VCaP (cell line): ENCODE measurements at regions not wholly inside any gene's neighbourhood (a gene's known extent, or its start where the extent isn't known, plus 50 kb on each side); places are given as distances from the start of the nearest gene placed in this dataset.
"Not testable (repeated sequence)": the region's sequence is repeated elsewhere in the genome, so short reads cannot be mapped to it uniquely, and the experiment has no call there.

Experiments
- H3K27ac ChIP-seq: fragments of 450-650 bp; 2 replicates; pipeline ENCODE4 v1.5.1; 2017
- CTCF ChIP-seq: fragments of 450-650 bp; conservative IDR thresholded peaks from 2 replicates; pipeline ENCODE4 v1.5.1; 2017; ENCODE audit warnings: mild to moderate bottlenecking, moderate library complexity

GRCh38 chr7:52344015-52344414 is 691.4 kb upstream of the POM121L12 start:
- no peak overlapping the region for H3K27ac ChIP-seq
- no peak for TF ChIP-seq CTCF

- no peak for TF ChIP-seq CTCF
- H3K27ac ChIP-seq = no peak overlapping the region
Measured at GRCh38 chr7:52340067-52340466, 695.4 kb upstream of the POM121L12 start.

- H3K27ac ChIP-seq = not testable (repeated sequence)
Measured at GRCh38 chr7:52328328-52328727, 707.1 kb upstream of the POM121L12 start.

- no peak for TF ChIP-seq CTCF
- H3K27ac ChIP-seq = no peak overlapping the region
Measured at GRCh38 chr7:52325237-52325636, 710.2 kb upstream of the POM121L12 start.

DNA sequence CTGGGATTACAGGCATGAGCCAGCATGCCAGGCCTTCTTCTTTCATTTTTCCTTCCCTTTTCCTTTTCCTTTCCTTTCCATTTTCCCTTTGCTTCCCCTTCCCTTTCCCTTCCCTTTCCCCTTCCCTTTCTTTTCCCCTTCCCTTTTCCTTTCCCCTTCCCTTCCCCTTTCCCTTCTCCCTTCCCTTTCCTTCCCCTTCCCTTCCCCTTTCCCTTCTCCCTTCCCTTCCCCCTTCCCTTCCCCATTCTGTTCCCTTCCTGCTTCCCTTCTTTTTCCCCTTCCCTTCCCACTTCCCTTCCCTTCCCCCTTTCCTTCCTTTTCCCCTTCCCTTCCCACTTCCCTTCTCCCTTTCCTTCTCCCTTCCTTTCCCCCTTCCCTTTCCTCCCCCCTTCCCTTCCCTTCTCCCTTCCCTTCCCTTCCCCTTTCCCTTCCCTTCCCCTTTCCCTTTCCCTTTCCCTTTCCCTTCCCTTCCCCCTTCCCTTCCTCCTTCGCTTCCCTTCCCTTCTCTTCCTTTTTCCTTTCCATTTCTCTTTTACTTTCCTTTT is 712.2 kb upstream of the POM121L12 start:
- no peak overlapping the region for H3K27ac ChIP-seq
- no peak for TF ChIP-seq CTCF

DNA sequence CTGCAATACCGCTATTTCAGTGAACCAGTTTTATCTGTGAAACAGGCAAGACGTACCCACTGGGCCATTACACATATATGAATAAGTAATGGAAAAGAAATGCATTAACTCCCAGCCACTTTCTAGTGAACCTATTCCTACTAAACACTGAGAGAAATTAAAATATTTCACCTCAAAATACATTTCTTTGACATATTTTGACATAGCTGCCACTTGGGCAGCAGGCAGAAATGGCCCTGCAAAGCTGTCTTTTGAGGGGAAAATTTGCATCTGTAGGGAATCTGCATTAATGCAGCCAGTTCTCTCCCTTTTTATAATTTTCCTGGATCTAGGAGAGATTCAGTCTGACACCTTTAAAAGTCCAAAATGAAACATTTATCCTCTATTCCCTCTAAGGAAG is 714.8 kb upstream of the POM121L12 start:
- TF ChIP-seq CTCF = no peak

GRCh38 chr7:52317921-52318320 is 717.5 kb upstream of the POM121L12 start:
- no peak overlapping the region for H3K27ac ChIP-seq
- no peak for TF ChIP-seq CTCF

More for the DNA sequence above, 714.8 kb upstream of the POM121L12 start:
- H3K27ac ChIP-seq = no peak overlapping the region

GRCh38 chr7:52311886-52312285 is 723.5 kb upstream of the POM121L12 start:
- no peak overlapping the region for H3K27ac ChIP-seq
- TF ChIP-seq CTCF = no peak
